Stimulated activated memory B cell treated with anti-CD40 and anti-IgM and Interleukin-4, amounts not matched to agents 10 μg/mL and 1 μg/mL and 100 μg/mL, for 72 hours (primary cell): ENCODE measurements at regions not wholly inside any gene's neighbourhood (a gene's known extent, or its start where the extent isn't known, plus 50 kb on each side); places are given as distances from the start of the nearest gene placed in this dataset.
"Not testable (repeated sequence)": the region's sequence is repeated elsewhere in the genome, so short reads cannot be mapped to it uniquely, and the experiment has no call there.

Experiments used
- ATAC-seq: fragments of 150-1000 bp; cut with Tn5 transposase; 2 replicates; pipeline ENCODE4 v1.10.0; 2021
- H3K27ac Mint-ChIP-seq: one replicate; pipeline ENCODE4 v1.8.0; 2022; ENCODE audit warnings: mild to moderate bottlenecking, mixed read lengths
- H3K27me3 Mint-ChIP-seq: one replicate; pipeline ENCODE4 v1.8.0; 2022; ENCODE audit warnings: mixed read lengths
- H3K36me3 Mint-ChIP-seq: one replicate; pipeline ENCODE4 v1.8.0; 2022; ENCODE audit warnings: mixed read lengths
- H3K4me1 Mint-ChIP-seq: one replicate; pipeline ENCODE4 v1.8.0; 2022; ENCODE audit warnings: mixed read lengths
- H3K4me3 Mint-ChIP-seq: one replicate; pipeline ENCODE4 v1.8.0; 2022; ENCODE audit warnings: mild to moderate bottlenecking, moderate library complexity, mixed read lengths
- H3K9me3 Mint-ChIP-seq: one replicate; pipeline ENCODE4 v1.8.0; 2022; ENCODE audit warnings: mixed read lengths

- ATAC-seq: no peak
- Mint-ChIP-seq H3K27me3 (no peaks in the 10 kb centered on the region), H3K4me1 (no peaks in the 10 kb centered on the region), H3K4me3 (no peak overlapping the region), H3K36me3 (no peaks in the 10 kb centered on the region), H3K9me3 (no peaks in the 10 kb centered on the region), H3K27ac (no peak overlapping the region)
These were observed 181.7 kb upstream of the DDX53 start for GRCh38 chrX:22818061-22818460.

DNA sequence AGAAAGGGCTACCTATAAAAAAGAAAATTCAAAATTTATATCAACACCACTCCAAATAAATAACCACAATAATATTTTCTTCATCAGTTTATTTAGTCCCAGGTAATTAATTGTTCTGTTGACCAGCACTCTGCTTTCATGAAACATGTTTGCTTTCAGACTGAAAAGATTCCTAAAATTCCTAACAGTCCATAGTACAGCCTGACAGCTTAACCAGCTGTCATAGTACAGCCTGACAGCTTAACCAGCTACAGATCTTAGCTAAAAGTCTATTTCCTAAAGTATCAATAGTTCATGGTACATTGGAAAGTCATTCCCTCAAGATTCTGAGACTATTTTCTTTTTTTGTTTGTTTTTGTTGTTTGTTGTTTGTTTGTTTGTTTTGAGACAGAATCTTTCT, 144.1 kb upstream of the DDX53 start:
- Mint-ChIP-seq H3K4me1 (no peaks in the 10 kb centered on the region), H3K27ac (no peak overlapping the region), H3K4me3 (no peak overlapping the region), H3K9me3 (peaks cover 4% of the 10 kb centered on the region), H3K36me3 (no peaks in the 10 kb centered on the region), H3K27me3 (no peaks in the 10 kb centered on the region)
- ATAC-seq: no peak

DNA sequence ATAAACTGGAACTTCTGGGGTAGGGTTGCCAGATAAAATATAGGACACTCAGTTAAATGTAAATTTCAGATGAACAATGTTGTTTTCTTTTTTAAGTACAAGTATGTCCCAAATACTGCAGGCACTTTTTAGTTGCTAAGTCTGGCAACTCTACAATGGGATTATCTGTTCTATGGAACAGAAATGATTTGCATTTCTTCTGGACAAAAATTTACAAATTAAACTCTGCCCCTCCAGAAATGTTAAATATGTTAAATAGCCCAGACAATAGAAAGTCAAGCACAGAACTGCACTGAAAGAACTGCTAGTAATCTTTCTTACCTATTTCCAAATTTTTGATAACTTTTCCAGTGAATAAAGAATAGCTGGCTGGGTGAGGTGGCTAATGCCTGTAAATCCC, 140.1 kb upstream of the DDX53 start:
- H3K27me3 Mint-ChIP-seq: no peaks in the 10 kb centered on the region
- no peak overlapping the region for H3K4me3 Mint-ChIP-seq
- no peak overlapping the region for H3K27ac Mint-ChIP-seq
- no peaks in the 10 kb centered on the region for H3K9me3 Mint-ChIP-seq
- no peaks in the 10 kb centered on the region for H3K36me3 Mint-ChIP-seq
- no peaks in the 10 kb centered on the region for H3K4me1 Mint-ChIP-seq
- no peak for ATAC-seq

GRCh38 chrX:22866801-22867200, 133.0 kb upstream of the DDX53 start:
- H3K9me3 Mint-ChIP-seq: peaks cover 13% of the 10 kb centered on the region
- H3K4me3 Mint-ChIP-seq, H3K27ac Mint-ChIP-seq, ATAC-seq, H3K27me3 Mint-ChIP-seq, H3K4me1 Mint-ChIP-seq, H3K36me3 Mint-ChIP-seq: not testable (repeated sequence)

DNA sequence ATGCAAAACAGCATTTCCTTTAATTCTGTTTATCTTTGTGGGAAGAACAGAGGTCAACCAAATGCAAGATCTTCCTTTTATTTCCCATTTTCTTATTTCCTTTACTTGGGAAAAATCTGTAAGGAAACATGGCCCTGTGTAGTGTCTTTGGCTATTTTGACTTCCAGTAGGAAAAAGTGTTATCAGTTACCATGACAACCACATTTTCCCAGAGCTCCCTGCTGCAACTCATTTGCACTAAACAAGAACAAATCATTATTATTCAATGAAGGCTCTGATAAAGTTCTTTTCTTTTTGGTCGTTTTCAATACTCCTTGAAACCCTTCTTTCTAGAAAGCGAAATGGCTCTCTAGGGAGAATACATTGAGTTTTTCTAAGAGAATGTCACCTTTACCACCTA, 117.2 kb upstream of the DDX53 start:
- Mint-ChIP-seq H3K27me3 (no peaks in the 10 kb centered on the region), H3K4me1 (no peaks in the 10 kb centered on the region)
- no peak for ATAC-seq

DNA sequence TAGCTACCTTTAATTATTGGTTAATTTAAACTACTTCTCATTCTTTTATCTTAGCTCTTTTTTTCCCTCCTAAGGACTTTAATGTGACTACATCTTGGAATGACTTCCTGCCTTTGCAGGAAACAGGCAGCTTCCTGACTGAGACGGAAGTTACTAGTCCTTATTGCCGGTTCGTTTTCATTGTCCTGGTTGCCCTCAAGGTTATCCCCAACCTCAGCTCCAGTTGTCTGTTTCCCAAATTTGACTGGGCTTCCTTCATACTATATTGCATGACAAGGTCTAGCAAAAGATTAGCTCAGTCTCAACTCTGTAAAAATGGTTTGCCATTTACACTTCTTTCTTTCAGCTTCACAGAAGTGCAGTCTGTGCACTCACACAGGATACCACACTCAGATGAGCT, 109.9 kb upstream of the DDX53 start:
- Mint-ChIP-seq H3K4me3 (no peak overlapping the region), H3K4me1 (no peaks in the 10 kb centered on the region), H3K9me3 (no peaks in the 10 kb centered on the region), H3K27me3 (no peaks in the 10 kb centered on the region), H3K27ac (no peak overlapping the region), H3K36me3 (no peaks in the 10 kb centered on the region)
- no peak for ATAC-seq

More for the DNA sequence above, 117.2 kb upstream of the DDX53 start:
- no peaks in the 10 kb centered on the region for H3K9me3 Mint-ChIP-seq
- H3K36me3 Mint-ChIP-seq: no peaks in the 10 kb centered on the region
- no peak overlapping the region for H3K27ac Mint-ChIP-seq
- H3K4me3 Mint-ChIP-seq: no peak overlapping the region

DNA sequence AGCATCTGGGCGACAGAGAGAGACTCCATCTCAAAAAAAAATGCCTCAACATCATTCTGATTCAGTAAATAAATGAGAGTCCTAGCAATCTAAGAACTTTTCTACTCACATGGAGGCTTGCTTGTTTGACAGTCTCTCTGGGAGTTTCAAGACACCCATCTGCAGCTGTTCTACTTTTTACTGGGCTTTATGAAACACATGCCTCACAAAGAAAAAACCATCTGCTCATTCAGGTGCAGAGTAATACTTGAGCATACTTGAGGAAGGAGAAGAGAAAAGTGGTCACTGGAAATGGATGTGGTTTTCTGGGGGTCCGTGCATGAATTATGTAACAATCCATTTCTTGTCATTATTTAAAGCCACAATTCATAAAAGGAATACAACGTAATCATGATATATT, 87.1 kb upstream of the DDX53 start:
- Mint-ChIP-seq H3K27ac (no peak overlapping the region), H3K36me3 (no peaks in the 10 kb centered on the region), H3K4me1 (no peaks in the 10 kb centered on the region), H3K4me3 (no peak overlapping the region), H3K27me3 (no peaks in the 10 kb centered on the region), H3K9me3 (no peaks in the 10 kb centered on the region)
- ATAC-seq: no peak

DNA sequence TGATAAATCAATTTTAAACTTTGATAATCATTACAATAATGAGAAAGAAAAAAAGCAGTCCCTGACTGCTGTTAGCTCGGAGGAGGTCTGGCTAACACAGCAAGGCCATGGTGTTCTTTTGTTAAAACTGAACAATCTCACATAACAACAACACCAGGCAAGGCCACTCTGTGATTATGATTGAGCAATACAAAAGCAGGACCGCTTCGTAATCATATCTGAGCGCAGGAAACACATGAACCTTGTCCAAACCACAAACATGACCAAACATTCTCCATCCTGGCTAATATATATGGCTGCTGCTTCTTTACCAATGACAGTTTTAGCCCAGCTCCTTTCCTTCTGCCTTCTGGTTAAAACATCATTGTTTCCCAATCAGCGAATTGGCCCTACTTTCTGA, 76.8 kb upstream of the DDX53 start:
- no peaks in the 10 kb centered on the region for H3K4me1 Mint-ChIP-seq
- H3K27me3 Mint-ChIP-seq: no peaks in the 10 kb centered on the region
- H3K36me3 Mint-ChIP-seq: no peaks in the 10 kb centered on the region
- no peak overlapping the region for H3K4me3 Mint-ChIP-seq
- no peak overlapping the region for H3K27ac Mint-ChIP-seq
- ATAC-seq: no peak
- H3K9me3 Mint-ChIP-seq: no peaks in the 10 kb centered on the region

DNA sequence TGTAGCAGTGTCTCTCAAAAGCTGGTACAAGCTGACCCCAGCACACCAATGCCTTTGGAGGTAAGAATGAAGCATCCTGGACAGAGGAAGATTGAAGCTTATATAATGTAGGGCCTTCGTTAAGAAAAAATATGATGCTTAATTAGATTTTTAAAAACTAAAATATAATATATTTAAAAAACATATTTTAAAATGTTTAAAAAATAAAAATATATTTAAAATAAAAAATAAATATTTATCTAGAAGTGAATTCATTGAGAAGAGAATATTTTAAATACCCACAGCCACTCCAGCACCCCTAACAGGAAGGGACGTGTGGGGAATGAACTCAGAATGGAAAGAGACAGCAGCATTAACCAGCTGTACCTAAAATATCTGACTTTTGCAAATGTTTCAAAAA, 65.1 kb upstream of the DDX53 start:
- ATAC-seq: no peak
- no peaks in the 10 kb centered on the region for H3K4me1 Mint-ChIP-seq
- H3K27ac Mint-ChIP-seq: no peak overlapping the region
- H3K4me3 Mint-ChIP-seq: no peak overlapping the region
- no peaks in the 10 kb centered on the region for H3K27me3 Mint-ChIP-seq
- H3K9me3 Mint-ChIP-seq: no peaks in the 10 kb centered on the region
- no peaks in the 10 kb centered on the region for H3K36me3 Mint-ChIP-seq

DNA sequence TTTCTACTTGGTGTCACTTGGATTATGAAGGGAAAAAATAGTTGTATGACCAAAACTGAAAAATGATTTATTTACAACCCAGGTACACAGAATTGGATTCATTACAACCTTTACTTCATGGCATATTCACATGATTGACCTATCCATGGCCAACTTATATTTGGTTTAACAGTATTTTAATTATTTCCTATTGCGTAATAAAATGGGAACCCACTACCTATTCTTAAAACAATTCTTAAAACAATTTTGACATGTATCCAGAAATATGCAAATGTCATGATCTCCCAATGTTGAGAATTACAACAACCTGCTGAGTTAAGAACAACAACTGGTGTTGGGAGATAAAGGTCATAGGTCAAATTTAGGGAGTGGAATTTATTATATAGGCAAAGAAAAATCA, 54.8 kb upstream of the DDX53 start:
- H3K4me1 Mint-ChIP-seq: no peaks in the 10 kb centered on the region
- no peak overlapping the region for H3K27ac Mint-ChIP-seq
- no peak for ATAC-seq
- H3K4me3 Mint-ChIP-seq: no peak overlapping the region
- no peaks in the 10 kb centered on the region for H3K27me3 Mint-ChIP-seq
- no peaks in the 10 kb centered on the region for H3K36me3 Mint-ChIP-seq
- no peaks in the 10 kb centered on the region for H3K9me3 Mint-ChIP-seq
